Smooth muscle cell (in vitro differentiated cells): ENCODE measurements at regions not wholly inside any gene's neighbourhood (a gene's known extent, or its start where the extent isn't known, plus 50 kb on each side); places are given as distances from the start of the nearest gene placed in this dataset.

Experiments
- DNase-seq: peaks from one replicate; lab custom pipeline; 2025; ENCODE audit not compliant: unreplicated experiment; lab: John Stamatoyannopoulos, UW
- H2AFZ ChIP-seq: fragments of 200-600 bp; sonication (generic); 2 replicates; pipeline ENCODE4 v1.6.0; 2016; ENCODE audit warnings: antibody characterized with exemption, low read depth, mild to moderate bottlenecking
- H3F3A ChIP-seq: fragments of 200-600 bp; sonication (generic); 2 replicates; pipeline ENCODE4 v1.6.0; 2017; ENCODE audit warnings: antibody characterized with exemption, low read depth
- H3K27ac ChIP-seq: fragments of 200-600 bp; sonication (generic); 2 replicates; pipeline ENCODE4 v1.5.1; 2016; ENCODE audit warnings: low read depth, mild to moderate bottlenecking
- H3K27me3 ChIP-seq: fragments of 200-600 bp; sonication (generic); 2 replicates; pipeline ENCODE4 v1.6.1; 2016; ENCODE audit warnings: low read depth, mild to moderate bottlenecking
- H3K36me3 ChIP-seq: fragments of 200-600 bp; sonication (generic); 2 replicates; pipeline ENCODE4 v1.5.1; 2016; ENCODE audit warnings: low read depth
- H3K4me1 ChIP-seq: fragments of 200-600 bp; sonication (generic); 2 replicates; pipeline ENCODE4 v1.5.1; 2016; ENCODE audit warnings: low read depth
- H3K4me2 ChIP-seq: fragments of 200-600 bp; sonication (generic); 2 replicates; pipeline ENCODE4 v1.6.0; 2016; ENCODE audit warnings: mild to moderate bottlenecking
- H3K4me3 ChIP-seq: fragments of 200-600 bp; sonication (generic); 2 replicates; pipeline ENCODE4 v1.5.1; 2016; ENCODE audit warnings: mild to moderate bottlenecking
- H3K79me2 ChIP-seq: fragments of 200-600 bp; sonication (generic); 2 replicates; pipeline ENCODE4 v1.6.0; 2016; ENCODE audit warnings: low read depth, mild to moderate bottlenecking
- H3K9ac ChIP-seq: fragments of 200-600 bp; sonication (generic); 2 replicates; pipeline ENCODE4 v1.6.0; 2016; ENCODE audit warnings: low read depth
- H3K9me3 ChIP-seq: fragments of 200-600 bp; sonication (generic); replicated peaks from 2 replicates; pipeline ENCODE4 v1.5.1; 2016; ENCODE audit warnings: low read depth
- H4K20me1 ChIP-seq: fragments of 200-600 bp; sonication (generic); 2 replicates; pipeline ENCODE4 v1.6.0; 2016; ENCODE audit warnings: low read depth
- CTCF ChIP-seq: fragments of 200-600 bp; sonication (generic); IDR thresholded peaks from 2 replicates; pipeline ENCODE4 v1.5.1; 2017; ENCODE audit warnings: borderline replicate concordance, mild to moderate bottlenecking, antibody characterized with exemption; ENCODE audit not compliant: insufficient read depth, poor library complexity, severe bottlenecking
- WGBS: methylation state at CpG from one replicate; pipeline ENCODE4 v1.1.7; 2016; ENCODE audit warnings: low lambda C conversion rate; 5-methylcytosine and 5-hydroxymethylcytosine counted together

DNA sequence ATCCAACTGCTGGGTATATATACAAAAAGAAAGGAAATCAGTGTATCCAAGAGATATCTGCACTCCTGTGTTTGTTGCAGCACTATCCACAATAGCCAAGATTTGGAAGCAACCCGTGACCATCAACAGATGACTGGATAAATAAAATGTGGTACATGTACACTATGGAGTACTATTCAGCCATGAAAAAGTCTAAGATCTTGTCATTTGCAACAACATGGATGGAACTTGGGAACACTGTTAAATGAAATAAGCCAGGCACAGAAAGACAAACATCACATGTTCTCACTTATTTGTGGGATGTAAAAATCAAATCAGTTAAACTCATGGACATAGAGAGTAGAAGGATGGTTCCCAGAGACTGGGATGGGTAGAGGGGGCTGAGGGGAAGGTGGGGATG, 620.7 kb downstream of the RBFOX1 start:
- H3K4me2 ChIP-seq = no peak overlapping the region
- WGBS = 70% methylated on average over 1 of the region's 1 CpG
- H3K79me2 ChIP-seq = no peaks in the 10 kb centered on the region
- H3F3A ChIP-seq = no peaks in the 10 kb centered on the region
- no peaks in the 10 kb centered on the region for H3K36me3 ChIP-seq
- H3K27me3 ChIP-seq = no peaks in the 10 kb centered on the region
- H3K4me1 ChIP-seq = no peaks in the 10 kb centered on the region
- no peaks in the 10 kb centered on the region for H3K9me3 ChIP-seq
- TF ChIP-seq CTCF = no peak
- no peaks in the 10 kb centered on the region for H4K20me1 ChIP-seq
- no peak overlapping the region for H3K9ac ChIP-seq
- H2AFZ ChIP-seq = no peak overlapping the region
- H3K4me3 ChIP-seq = no peak overlapping the region
- DNase-seq = no peak
- no peak overlapping the region for H3K27ac ChIP-seq

- WGBS = 78% methylated on average over 4 of the region's 4 CpGs
- no peaks in the 10 kb centered on the region for H3K4me1 ChIP-seq
These were observed 613.5 kb downstream of the RBFOX1 start for GRCh38 chr16:7946142-7946541.

GRCh38 chr16:7938175-7938574, 605.5 kb downstream of the RBFOX1 start:
- H3F3A ChIP-seq = no peaks in the 10 kb centered on the region
- H3K4me2 ChIP-seq = no peak overlapping the region
- no peaks in the 10 kb centered on the region for H3K79me2 ChIP-seq
- DNase-seq = no peak
- no peaks in the 10 kb centered on the region for H3K9me3 ChIP-seq
- H3K27me3 ChIP-seq = no peaks in the 10 kb centered on the region
- no peak for TF ChIP-seq CTCF
- H4K20me1 ChIP-seq = no peaks in the 10 kb centered on the region
- H3K9ac ChIP-seq = no peak overlapping the region
- no peaks in the 10 kb centered on the region for H3K4me1 ChIP-seq
- H3K36me3 ChIP-seq = no peaks in the 10 kb centered on the region
- no peak overlapping the region for H2AFZ ChIP-seq
- no peak overlapping the region for H3K4me3 ChIP-seq
- H3K27ac ChIP-seq = no peak overlapping the region
- WGBS = 70% methylated on average over 7 of the region's 7 CpGs

More at GRCh38 chr16:7946142-7946541, 613.5 kb downstream of the RBFOX1 start:
- Histone ChIP-seq H3K36me3 (no peaks in the 10 kb centered on the region), H3K79me2 (no peaks in the 10 kb centered on the region), H2AFZ (no peak overlapping the region), H4K20me1 (no peaks in the 10 kb centered on the region), H3K9ac (no peak overlapping the region), H3K9me3 (no peaks in the 10 kb centered on the region), H3K4me3 (no peak overlapping the region), H3K27me3 (no peaks in the 10 kb centered on the region), H3K27ac (no peak overlapping the region), H3K4me2 (no peak overlapping the region), H3F3A (no peaks in the 10 kb centered on the region)
- no peak for DNase-seq
- TF ChIP-seq CTCF = no peak

GRCh38 chr16:7921345-7921744, 588.7 kb downstream of the RBFOX1 start:
- Histone ChIP-seq H3K9me3 (no peaks in the 10 kb centered on the region), H2AFZ (no peak overlapping the region), H3K4me2 (no peak overlapping the region), H3K9ac (no peak overlapping the region), H3K36me3 (no peaks in the 10 kb centered on the region), H3K27ac (no peak overlapping the region), H4K20me1 (no peaks in the 10 kb centered on the region), H3K4me1 (no peaks in the 10 kb centered on the region), H3F3A (no peaks in the 10 kb centered on the region), H3K79me2 (no peaks in the 10 kb centered on the region), H3K4me3 (no peak overlapping the region), H3K27me3 (no peaks in the 10 kb centered on the region)
- no peak for TF ChIP-seq CTCF
- 71% methylated on average over 4 of the region's 4 CpGs for WGBS
- DNase-seq = no peak
